Epithelial cell of proximal tubule (primary cell): ENCODE measurements at regions not wholly inside any gene's neighbourhood (a gene's known extent, or its start where the extent isn't known, plus 50 kb on each side); places are given as distances from the start of the nearest gene placed in this dataset.

ENCODE experiments used
- DNase-seq: peaks from one replicate; pipeline ENCODE4 v3.0.0-alpha.2; 2011; ENCODE audit warnings: low read depth
- H3K4me3 ChIP-seq: 2 replicates; pipeline ENCODE4 v1.5.1; 2011; ENCODE audit warnings: low read depth, mild to moderate bottlenecking, low read length
- TF ChIP-seq, protein P1 (sequence below): conservative IDR thresholded peaks from 2 replicates; pipeline ENCODE4 v1.5.1; 2012; ENCODE audit warnings: low read depth, mild to moderate bottlenecking, low read length

GRCh38 chr5:178786417-178786816 is 56.0 kb upstream of the ZNF354A start:
- no peak for DNase-seq
- H3K4me3 ChIP-seq, result no peak overlapping the region
- TF ChIP-seq, protein P1, sequence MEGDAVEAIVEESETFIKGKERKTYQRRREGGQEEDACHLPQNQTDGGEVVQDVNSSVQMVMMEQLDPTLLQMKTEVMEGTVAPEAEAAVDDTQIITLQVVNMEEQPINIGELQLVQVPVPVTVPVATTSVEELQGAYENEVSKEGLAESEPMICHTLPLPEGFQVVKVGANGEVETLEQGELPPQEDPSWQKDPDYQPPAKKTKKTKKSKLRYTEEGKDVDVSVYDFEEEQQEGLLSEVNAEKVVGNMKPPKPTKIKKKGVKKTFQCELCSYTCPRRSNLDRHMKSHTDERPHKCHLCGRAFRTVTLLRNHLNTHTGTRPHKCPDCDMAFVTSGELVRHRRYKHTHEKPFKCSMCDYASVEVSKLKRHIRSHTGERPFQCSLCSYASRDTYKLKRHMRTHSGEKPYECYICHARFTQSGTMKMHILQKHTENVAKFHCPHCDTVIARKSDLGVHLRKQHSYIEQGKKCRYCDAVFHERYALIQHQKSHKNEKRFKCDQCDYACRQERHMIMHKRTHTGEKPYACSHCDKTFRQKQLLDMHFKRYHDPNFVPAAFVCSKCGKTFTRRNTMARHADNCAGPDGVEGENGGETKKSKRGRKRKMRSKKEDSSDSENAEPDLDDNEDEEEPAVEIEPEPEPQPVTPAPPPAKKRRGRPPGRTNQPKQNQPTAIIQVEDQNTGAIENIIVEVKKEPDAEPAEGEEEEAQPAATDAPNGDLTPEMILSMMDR, result no peak

DNA sequence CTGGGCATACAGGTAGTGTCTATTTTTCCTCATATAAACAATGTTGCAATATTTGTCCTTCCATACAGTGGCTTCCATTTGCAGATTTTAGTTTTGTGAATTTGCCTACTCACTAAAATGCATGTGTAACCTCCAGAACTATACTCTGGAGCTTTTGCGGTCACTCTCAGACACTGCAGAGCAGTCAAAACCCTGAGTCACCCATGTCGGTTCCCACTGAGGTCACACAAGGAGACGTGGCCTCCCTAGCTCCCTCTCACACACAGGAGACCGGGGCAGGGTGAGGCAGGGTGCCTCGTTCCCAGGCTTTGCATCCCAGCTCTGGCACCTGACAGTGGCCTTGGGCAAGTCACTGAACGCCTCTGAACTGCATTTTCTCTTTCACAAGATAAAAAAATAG is 55.5 kb upstream of the ZNF354A start:
- DNase-seq, result peak; percentile 66
- H3K4me3 ChIP-seq, result no peak overlapping the region
- TF ChIP-seq, protein P1, result no peak

DNA sequence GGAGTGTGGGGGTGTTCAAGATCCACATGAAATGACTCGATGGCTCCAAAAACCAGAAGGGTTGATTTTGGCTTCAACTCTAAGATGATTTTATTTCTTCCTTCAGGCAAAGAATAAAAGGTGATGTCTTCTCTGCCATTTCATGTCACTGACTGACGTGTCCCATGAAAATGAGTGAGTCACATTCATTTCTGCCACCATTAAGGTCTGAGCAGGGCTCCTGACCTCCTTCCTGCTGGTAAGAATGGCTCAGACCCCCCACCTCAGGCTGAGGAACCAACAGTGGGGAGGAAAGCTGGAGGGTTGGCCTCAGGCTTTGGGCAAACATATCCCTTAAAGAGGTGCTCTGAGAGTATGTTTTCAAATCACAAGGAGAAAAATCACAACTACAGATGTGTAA is 53.9 kb upstream of the ZNF354A start:
- H3K4me3 ChIP-seq, result no peak overlapping the region
- TF ChIP-seq, protein P1, result no peak
- no peak for DNase-seq

DNA sequence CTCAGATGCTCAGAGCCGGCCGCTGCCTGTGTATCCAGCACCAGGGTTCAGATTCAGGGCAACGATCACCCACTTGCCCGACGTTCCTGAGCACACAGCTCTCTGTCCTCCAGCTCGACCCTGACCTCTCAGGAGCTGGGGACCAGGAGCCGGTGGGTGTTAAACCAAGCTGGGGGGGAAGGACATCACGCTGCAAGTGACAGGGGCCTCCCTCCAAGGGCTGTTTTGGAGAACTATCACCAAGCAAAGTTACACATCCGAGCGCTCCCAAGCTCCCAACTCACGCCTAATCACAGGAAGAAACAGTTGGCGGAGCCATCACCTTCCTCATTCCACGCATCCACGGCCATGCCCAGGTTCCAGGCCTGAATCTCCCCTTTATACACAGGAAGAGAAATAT is 51.5 kb upstream of the ZNF354A start:
- no peak for DNase-seq
- TF ChIP-seq, protein P1, result no peak
- no peak overlapping the region for H3K4me3 ChIP-seq

DNA sequence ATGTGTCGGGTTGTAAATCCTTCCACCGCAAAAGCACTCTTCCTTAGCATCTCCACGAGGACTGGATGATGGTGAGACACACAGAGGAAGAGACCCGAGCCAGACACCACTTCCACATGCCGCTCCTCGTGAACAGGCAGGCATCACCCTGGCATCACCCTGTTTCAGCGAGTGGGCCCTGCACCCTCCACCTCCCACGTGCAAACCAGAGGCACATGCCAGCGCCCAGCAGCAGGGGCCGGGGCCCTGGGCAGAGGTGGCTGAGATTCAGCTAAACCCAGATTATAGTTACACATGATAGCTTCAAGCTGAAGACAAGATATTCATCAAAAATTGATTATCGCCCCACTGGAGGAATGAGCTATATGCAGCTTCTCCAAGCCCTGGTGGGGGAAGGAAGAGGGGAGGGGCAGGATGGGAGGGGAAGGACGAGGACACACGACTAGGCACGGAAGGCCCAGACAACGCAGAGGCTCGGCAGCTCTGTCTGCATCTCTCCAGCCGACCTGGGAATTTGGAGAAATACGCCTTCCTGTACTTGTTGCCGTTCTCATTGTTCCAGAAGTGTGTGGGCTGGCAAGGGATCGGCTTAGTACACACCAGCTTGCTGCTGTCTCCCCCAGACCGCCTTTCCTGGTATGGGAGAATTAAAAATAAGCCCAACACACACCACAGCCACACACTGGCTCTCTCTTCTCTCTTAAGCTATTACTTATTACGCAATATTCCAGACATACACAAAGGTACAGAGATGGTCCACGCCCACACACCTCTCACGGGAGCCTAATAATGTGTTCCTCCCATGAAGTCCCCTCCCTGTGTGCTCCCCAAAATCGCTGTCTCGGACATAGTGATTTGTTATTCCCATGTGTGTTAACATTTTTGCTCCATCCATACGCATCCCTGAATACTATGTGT is 50.4 kb upstream of the ZNF354A start:
- no peak for DNase-seq
- TF ChIP-seq, protein P1, result no peak
- no peak overlapping the region for H3K4me3 ChIP-seq
